ENCODE measurements at regions not wholly inside any gene's neighbourhood (a gene's known extent, or its start where the extent isn't known, plus 50 kb on each side); places are given as distances from the start of the nearest gene placed in this dataset.

DNA sequence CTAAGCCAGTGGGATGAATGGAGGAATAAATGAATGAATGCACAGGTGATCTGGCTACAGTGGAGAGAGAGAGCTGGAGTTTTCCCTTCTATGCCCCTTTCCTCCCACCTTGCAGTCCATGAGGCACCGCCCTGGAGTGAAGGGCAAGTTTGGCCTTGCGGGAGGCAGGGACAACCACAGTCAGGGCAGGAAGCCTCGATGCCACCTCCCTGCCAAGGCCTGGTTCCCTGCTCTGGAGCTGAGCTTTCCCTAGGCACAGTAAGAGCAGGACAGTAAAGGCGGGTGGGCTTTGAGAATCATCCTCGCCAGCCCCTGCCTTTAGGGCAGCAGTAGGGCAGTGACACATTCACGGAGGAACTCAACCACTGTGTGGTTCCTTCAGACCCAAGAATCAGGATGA is 72.6 kb downstream of the RBFOX3 start (continued):
- TF ChIP-seq NFAT5 (CRISPR knock-in tag; IDR thresholded peaks at IDR 0.05) (no peak), ZNF878 (CRISPR knock-in tag; IDR thresholded peaks at IDR 0.05) (no peak)

DNA sequence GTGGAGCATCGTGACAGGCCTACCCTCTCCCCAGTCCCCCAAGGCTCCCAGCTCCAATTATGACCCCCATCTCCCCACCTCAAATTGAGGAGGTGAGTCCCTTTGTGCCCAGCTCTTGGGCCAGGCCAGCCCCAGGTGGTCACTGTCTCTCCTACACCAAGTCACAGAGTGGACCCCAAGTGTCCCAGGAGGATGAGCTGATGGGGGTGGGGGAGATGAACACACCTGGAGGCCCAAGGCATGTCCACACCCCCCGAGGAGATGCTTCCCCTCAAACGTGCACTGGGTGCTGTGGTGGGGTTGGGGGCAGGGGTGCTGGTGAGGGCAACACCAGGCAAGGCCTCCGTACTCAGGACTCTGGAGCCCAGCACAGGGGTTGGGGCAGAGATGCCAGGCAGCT is 73.2 kb downstream of the RBFOX3 start:
- Histone ChIP-seq H3K4me2 (ENCODE audit: low read depth, low read length) (no peak overlapping the region), H3K27ac (ENCODE audit: extremely low read length, insufficient read depth, low read length) (no peak overlapping the region), H3K36me3 (replicated peaks in 1 of 2; ENCODE audit: control insufficient read depth in 1 of 2, insufficient read depth in 2 of 2, low read length in 2 of 2) (no peaks in the 10 kb centered on the region), H3K4me1 (ENCODE audit: insufficient read depth, low read length) (no peaks in the 10 kb centered on the region), H3K79me2 (ENCODE audit: insufficient read depth, low read length) (no peaks in the 10 kb centered on the region), H3K27me3 (ENCODE audit: control insufficient read depth in 1 of 2, insufficient read depth in 2 of 2, low read length in 2 of 2) (peaks cover 29 to 90% of the 10 kb centered on the region in 2 experiments), H3K4me3 (replicated peaks in 1 of 3; ENCODE audit: insufficient read depth in 1 of 3, low read depth in 2 of 3, low read length in 3 of 3) (no peak overlapping the region), H4K20me1 (ENCODE audit: insufficient read depth, low read length) (no peaks in the 10 kb centered on the region; the same call in 1 of the 2 replicates), H2AFZ (ENCODE audit: low read length) (no peak overlapping the region), H3K9ac (ENCODE audit: insufficient read depth, low read depth, low read length) (no peak overlapping the region), H3K9me3 (ENCODE audit: low read length) (no peaks in the 10 kb centered on the region)
- WGBS (ENCODE audit: low lambda C conversion rate), result 2% methylated on average over 2 of the region's 4 CpGs
- no peak for FAIRE-seq
- BruUV-seq (replicated peaks), result no TSS peak
- POLR2A ChIA-PET, result no interaction called here
- no peak for ATAC-seq
- no peak for DNase-seq (ENCODE audit: low spot score)
- CTCF ChIA-PET (ENCODE audit: low intra/inter-chr PET ratio, low total read pairs), result no interaction called here
- intact Hi-C loops (cut with micrococcal nuclease; ENCODE audit: unreplicated experiment), result no loop called here
- in situ Hi-C loops (cut with HindIII; ENCODE audit: extremely low pct_ligation_motif_present, low pct_unique_long_range_greater_than_20kb), result no loop called here
- TF ChIP-seq SP1 (IDR thresholded peaks at IDR 0.05), result no peak
- no peak for TF ChIP-seq SP1 (CRISPR knock-in tag; IDR thresholded peaks at IDR 0.05)
- TF ChIP-seq ZBTB25 (CRISPR knock-in tag; IDR thresholded peaks at IDR 0.05), result no peak
- no peak for TF ChIP-seq ZFP1 (CRISPR knock-in tag; IDR thresholded peaks at IDR 0.05)
- TF ChIP-seq PAX8 (CRISPR knock-in tag; IDR thresholded peaks at IDR 0.05; ENCODE audit: borderline replicate concordance), result no peak
- TF ChIP-seq NFE2L2 (IDR thresholded peaks at IDR 0.05; ENCODE audit: low read length), result no peak
- TF ChIP-seq, protein P1, sequence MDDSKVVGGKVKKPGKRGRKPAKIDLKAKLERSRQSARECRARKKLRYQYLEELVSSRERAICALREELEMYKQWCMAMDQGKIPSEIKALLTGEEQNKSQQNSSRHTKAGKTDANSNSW (CRISPR knock-in tag; IDR thresholded peaks at IDR 0.05; ENCODE audit: borderline replicate concordance), result no peak
- no peak for TF ChIP-seq RXRA (CRISPR knock-in tag; IDR thresholded peaks at IDR 0.05)

Measured in HepG2 (cell line).